GM21360 (cell line): ENCODE measurements at regions not wholly inside any gene's neighbourhood (a gene's known extent, or its start where the extent isn't known, plus 50 kb on each side); places are given as distances from the start of the nearest gene placed in this dataset.

Source experiments
- ATAC-seq: cut with Tn5 transposase; IDR thresholded peaks from one replicate; pipeline ENCODE4 v1.9.1; 2021; ENCODE audit warnings: mild to moderate bottlenecking, moderate library complexity; ENCODE audit not compliant: unreplicated experiment

GRCh38 chr11:97968071-97968470 is 1052.7 kb upstream of the CNTN5 start:
- no peak for ATAC-seq

- ATAC-seq, result no peak
Observed at GRCh38 chr11:97972731-97973130, 1048.0 kb upstream of the CNTN5 start.

DNA sequence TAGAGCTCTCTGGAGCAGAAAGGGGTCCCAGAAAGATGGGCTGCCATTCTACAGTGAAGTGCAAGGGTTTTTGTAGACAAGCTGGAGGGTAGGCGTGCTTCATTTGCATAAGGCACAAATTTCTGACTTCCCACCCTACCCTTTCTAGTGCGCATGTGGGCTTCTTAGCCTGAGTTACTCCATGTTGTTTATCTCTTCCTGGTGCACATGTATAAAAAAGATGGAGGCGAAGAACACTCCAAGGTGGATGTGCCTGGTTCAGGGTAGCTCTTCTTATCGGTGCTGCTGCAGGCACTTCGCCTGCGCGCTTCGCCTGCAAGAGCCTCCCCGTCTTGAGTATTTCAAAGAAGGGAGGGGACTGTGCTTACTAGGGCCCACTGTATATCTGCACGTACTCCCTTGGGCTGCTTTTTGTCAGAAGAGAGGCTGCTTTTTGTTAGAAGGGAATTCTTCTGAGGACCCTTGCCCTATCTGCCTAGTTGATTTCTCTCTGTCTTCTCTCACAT is 1047.3 kb upstream of the CNTN5 start:
- no peak for ATAC-seq

- ATAC-seq, result no peak
Observed at GRCh38 chr11:97974798-97975498, 1045.8 kb upstream of the CNTN5 start.

DNA sequence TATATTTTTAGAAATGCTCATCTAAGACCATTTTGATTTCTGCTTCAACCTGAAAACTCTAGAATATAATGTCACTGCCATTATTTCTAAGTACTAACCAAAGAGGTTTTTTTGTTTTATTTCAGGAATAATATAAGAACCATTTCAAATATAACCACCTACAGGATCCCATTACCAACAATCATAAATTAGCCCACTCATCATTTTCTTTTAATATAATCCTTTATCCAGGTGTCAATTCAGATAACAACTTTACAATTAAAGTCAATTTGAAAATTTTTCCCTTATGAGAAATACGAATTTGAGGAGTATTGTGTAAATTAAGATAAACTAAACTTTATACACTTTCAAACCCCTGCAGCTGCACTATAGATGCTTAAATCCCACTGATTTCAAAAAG is 1043.0 kb upstream of the CNTN5 start:
- no peak for ATAC-seq

- no peak for ATAC-seq
Observed at GRCh38 chr11:97979741-97980140, 1041.0 kb upstream of the CNTN5 start.

- no peak for ATAC-seq
Observed at GRCh38 chr11:97982512-97982911, 1038.2 kb upstream of the CNTN5 start.

DNA sequence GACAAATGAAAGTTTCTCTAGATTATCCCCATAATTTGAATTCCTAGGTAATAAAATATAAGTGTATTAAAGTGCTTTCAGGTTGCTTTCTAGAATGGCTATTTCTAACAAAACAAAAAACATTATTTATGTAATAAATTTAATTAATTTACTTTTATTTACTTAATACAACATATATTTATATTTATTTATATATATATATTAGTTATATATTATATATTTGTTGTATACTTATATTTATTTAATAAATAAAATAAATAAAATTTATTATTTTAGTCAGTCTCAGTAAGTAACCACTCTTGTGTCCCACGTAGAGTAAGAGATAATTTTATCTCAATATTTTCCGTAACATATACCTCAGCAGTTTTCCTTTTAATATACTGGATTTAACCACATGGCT is 1031.6 kb upstream of the CNTN5 start:
- no peak for ATAC-seq

- no peak for ATAC-seq
Observed at GRCh38 chr11:97990162-97990920, 1030.4 kb upstream of the CNTN5 start.

GRCh38 chr11:97993562-97993961 is 1027.2 kb upstream of the CNTN5 start:
- ATAC-seq, result no peak

DNA sequence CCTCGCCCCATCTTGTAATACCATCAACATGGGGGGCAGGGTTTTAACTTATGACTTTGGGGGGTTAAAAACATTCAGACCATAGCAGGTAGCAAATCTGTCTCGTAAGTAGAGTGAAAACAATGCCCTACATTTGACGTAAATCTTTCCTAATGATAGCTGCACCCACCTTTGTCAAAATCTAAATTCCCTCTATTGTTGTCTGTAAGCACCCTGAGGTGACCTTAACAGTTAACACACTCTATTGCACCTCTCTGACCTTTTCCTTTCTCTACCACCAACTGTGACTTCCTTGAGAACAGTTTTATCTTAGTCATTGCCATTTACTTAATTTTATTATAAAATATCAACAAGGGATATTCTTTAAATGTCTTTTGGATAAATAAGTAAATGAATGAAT is 1024.9 kb upstream of the CNTN5 start:
- no peak for ATAC-seq

DNA sequence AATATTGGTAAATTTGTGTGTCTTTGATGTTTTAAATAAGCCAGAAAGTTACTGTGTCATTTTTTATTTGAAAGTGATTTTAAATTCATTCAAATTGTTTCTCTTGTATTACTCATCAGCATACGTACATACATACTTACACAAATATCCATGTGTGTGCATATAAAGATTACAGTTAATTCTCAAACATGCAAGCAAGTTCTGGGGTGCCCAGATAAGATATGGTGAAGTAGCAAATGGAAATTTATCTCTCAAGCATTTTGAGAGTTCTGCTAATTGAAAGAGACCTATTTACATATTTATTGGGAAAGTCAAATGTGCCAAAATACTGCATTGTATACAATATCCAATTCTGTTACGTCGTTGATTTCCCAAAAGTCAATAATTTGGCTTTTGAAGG is 1024.0 kb upstream of the CNTN5 start:
- no peak for ATAC-seq

- no peak for ATAC-seq
Observed at GRCh38 chr11:98003606-98004371, 1017.0 kb upstream of the CNTN5 start.

GRCh38 chr11:98007072-98007471 is 1013.7 kb upstream of the CNTN5 start:
- no peak for ATAC-seq

GRCh38 chr11:98027652-98028051 is 993.1 kb upstream of the CNTN5 start:
- no peak for ATAC-seq

- no peak for ATAC-seq
Observed at GRCh38 chr11:98029832-98030231, 990.9 kb upstream of the CNTN5 start.

- no peak for ATAC-seq
Observed at GRCh38 chr11:98036810-98037209, 983.9 kb upstream of the CNTN5 start.

DNA sequence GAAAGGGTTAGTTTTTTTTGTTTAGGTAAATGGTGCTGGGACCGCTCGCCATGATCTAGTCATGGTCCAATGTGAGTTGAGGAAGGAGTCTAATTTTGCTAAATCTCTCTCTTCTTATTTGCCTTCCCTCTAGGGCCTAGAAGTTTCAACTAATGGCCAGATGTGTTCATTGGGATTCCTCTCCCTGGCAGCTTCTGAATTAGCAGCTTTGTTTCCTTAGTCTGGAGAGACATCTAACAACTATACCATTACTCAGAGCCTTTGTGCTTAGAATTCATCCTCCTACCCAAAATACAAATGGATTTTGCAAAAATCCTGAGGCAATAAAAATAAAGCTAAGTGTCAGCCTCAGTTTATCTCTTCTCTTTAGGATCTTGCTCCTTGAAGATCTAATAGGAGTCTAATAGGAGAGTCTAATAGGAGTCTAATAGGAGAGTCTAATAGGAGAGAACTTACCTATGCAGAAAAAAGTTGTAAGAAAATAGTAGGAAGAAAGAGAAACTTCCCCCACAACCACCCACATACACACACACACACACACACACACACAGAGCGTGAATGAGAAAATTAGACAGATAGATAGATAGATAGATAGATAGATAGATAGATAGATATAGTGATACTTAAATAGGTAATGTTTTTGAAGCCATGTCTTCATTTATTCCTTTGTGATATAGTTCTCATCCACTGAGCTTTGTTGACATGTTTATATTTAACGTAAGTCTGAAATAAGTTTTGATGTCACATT is 980.5 kb upstream of the CNTN5 start:
- no peak for ATAC-seq

- ATAC-seq, result no peak
Observed at GRCh38 chr11:98047647-98048046, 973.1 kb upstream of the CNTN5 start.

DNA sequence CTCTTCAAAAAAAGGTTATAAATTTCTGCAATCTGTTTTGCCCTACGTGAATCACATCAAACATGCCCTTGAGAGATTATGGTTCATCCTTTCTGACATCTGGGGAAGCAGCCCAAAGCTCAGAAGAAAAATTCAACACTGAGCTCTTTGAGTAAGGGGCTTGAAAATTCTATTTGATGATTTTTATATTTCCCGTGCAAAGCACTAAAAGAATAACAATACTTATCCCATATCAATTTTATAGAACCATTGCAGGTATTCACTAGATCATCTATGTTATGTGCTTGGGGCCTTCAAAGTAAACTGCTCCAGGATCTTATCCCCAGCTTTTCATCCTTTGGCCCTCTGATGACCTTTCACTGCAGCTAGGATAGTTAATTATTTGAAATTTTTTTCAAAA is 966.9 kb upstream of the CNTN5 start:
- ATAC-seq, result no peak

DNA sequence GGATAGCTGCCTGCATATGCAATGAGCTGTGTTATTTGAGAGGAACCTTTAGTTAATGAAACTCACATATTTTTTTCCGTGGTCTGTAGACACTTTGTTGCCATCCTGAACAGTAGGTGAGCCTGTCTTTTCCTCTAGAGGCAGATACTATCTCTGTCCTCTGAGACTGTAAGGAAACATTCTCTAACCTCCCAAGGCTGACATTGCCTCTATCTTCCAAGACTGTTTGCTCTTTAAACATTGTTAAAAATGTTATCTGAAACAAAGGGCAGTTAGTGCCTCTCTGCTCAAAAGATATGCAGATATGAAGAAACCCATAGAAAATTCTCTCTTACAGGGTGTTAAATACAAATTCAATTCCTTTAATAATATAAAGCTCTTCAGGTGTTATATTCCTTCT is 963.8 kb upstream of the CNTN5 start:
- ATAC-seq, result no peak
